ENCODE measurements at regions not wholly inside any gene's neighbourhood (a gene's known extent, or its start where the extent isn't known, plus 50 kb on each side); places are given as distances from the start of the nearest gene placed in this dataset.

GRCh38 chr20:23197836-23198235 is 111.7 kb upstream of the CD93 start:
- TF ChIP-seq CTCF (IDR thresholded peaks at IDR 0.05; ENCODE audit: insufficient read depth, low read depth, low read length) (no peak), EZH2 (IDR thresholded peaks at IDR 0.05; ENCODE audit: insufficient read depth, low read length) (no peak)
